OCI-LY7 (cell line): ENCODE measurements at regions not wholly inside any gene's neighbourhood (a gene's known extent, or its start where the extent isn't known, plus 50 kb on each side); places are given as distances from the start of the nearest gene placed in this dataset.

Experiments
- BruUV-seq: library from RNA; stranded (reverse); fragments of 400-500 nt; replicated peaks from 2 replicates; lab custom pipeline; 2021; lab: Mats Ljungman, UMichigan
- CTCF ChIA-PET: fragments of 300-600 bp; sonication (Branson Sonifier 250); formaldehyde crosslinking; loops from one replicate; lab custom pipeline; 2022; ENCODE audit warnings: antibody characterized with exemption; ENCODE audit not compliant: unreplicated experiment; lab: Charles Lee
- POLR2A ChIA-PET: fragments of 300-600 bp; sonication (Branson Sonifier 250); formaldehyde crosslinking; loops from one replicate; lab custom pipeline; 2022; ENCODE audit warnings: antibody characterized with exemption; lab: Charles Lee
- DNase-seq: peaks from one replicate; pipeline ENCODE4 v3.0.0-alpha.2; 2015; ENCODE audit warnings: low spot score
- H2AFZ ChIP-seq: fragments of 200-600 bp; sonication (generic), shearing (Covaris generic); 2 replicates; pipeline ENCODE4 v1.6.1; 2014; ENCODE audit warnings: mild to moderate bottlenecking, antibody characterized with exemption, low read length, moderate library complexity
- H3K27ac ChIP-seq: fragments of 200-600 bp; sonication (generic); 2 replicates; pipeline ENCODE4 v1.5.1; 2014; ENCODE audit warnings: mixed run types, low read depth, mild to moderate bottlenecking, moderate library complexity, low read length, inconsistent platforms; ENCODE audit not compliant: poor library complexity, severe bottlenecking
- H3K36me3 ChIP-seq: fragments of 200-600 bp; sonication (generic); 2 replicates; pipeline ENCODE4 v1.6.1; 2014; ENCODE audit warnings: mild to moderate bottlenecking, antibody characterized with exemption, low read length, moderate library complexity, mixed read lengths; ENCODE audit not compliant: insufficient read depth
- H3K4me1 ChIP-seq: fragments of 200-600 bp; sonication (generic); 2 replicates; pipeline ENCODE4 v1.5.1; 2014; ENCODE audit warnings: mild to moderate bottlenecking, low read length; ENCODE audit not compliant: insufficient read depth, poor library complexity, severe bottlenecking
- H3K4me2 ChIP-seq: fragments of 200-600 bp; sonication (generic); 2 replicates; pipeline ENCODE4 v1.6.1; 2014; ENCODE audit warnings: mild to moderate bottlenecking, low read length
- H3K4me3 ChIP-seq: fragments of 200-600 bp; sonication (generic); 2 replicates; pipeline ENCODE4 v1.5.1; 2014; ENCODE audit warnings: mild to moderate bottlenecking, low read depth, low read length; ENCODE audit not compliant: poor library complexity, severe bottlenecking
- H3K79me2 ChIP-seq: fragments of 200-600 bp; sonication (generic); 2 replicates; pipeline ENCODE4 v1.6.1; 2016; ENCODE audit warnings: low read depth, mild to moderate bottlenecking, low read length, moderate library complexity, mixed read lengths; ENCODE audit not compliant: insufficient read depth
- H3K9me2 ChIP-seq: fragments of 200-600 bp; sonication (generic); 2 replicates; pipeline ENCODE4 v1.6.1; 2016; ENCODE audit warnings: mild to moderate bottlenecking, low read length, mixed read lengths; ENCODE audit not compliant: insufficient read depth
- H3K9me3 ChIP-seq: fragments of 200-600 bp; sonication (generic); 2 replicates; pipeline ENCODE4 v1.6.1; 2014; ENCODE audit warnings: mild to moderate bottlenecking, mixed run types, low read length, mixed read lengths
- H4K20me1 ChIP-seq: fragments of 200-600 bp; sonication (generic); 2 replicates; pipeline ENCODE4 v1.6.1; 2014; ENCODE audit warnings: mild to moderate bottlenecking, antibody characterized with exemption, low read length, moderate library complexity, mixed read lengths; ENCODE audit not compliant: insufficient read depth
- EZH2phosphoT487 ChIP-seq: fragments of 200-600 bp; sonication (generic); IDR thresholded peaks from 2 replicates; pipeline ENCODE4 v1.6.1; 2018; ENCODE audit warnings: low read depth, borderline replicate concordance, mild to moderate bottlenecking, mixed run types, antibody characterized with exemption, low read length, moderate library complexity, mixed read lengths
- intact Hi-C: fragments of 100-400 bp; cut with micrococcal nuclease; formaldehyde crosslinking; loops from one replicate; pipeline ENCODE4 v1.10.0; 2022; ENCODE audit not compliant: unreplicated experiment
- TF ChIP-seq, protein P1 (sequence below): fragments of 200-600 bp; sonication (generic); conservative IDR thresholded peaks from 2 replicates; pipeline ENCODE4 v1.5.1; 2014; ENCODE audit warnings: mild to moderate bottlenecking, antibody characterized with exemption, low read length, moderate library complexity, mixed read lengths

- no peaks in the 10 kb centered on the region for H4K20me1 ChIP-seq
- H3K79me2 ChIP-seq = no peaks in the 10 kb centered on the region
- H3K4me2 ChIP-seq = no peak overlapping the region
- no peaks in the 10 kb centered on the region for H3K9me2 ChIP-seq
- H2AFZ ChIP-seq = no peak overlapping the region
- intact Hi-C loops = no loop called here
- no peaks in the 10 kb centered on the region for H3K36me3 ChIP-seq
- ChIA-PET CTCF (interaction anchor here (0.7 kb wide), 1 partner anchor 11 kb away, joined by 3 read pairs; no protein-coding TSS in a partner anchor), POLR2A (interaction anchor here (0.5 to 0.9 kb wide), 2 partner anchors 14 to 817 kb away, joined by 3 to 4 read pairs; no protein-coding TSS in a partner anchor)
- BruUV-seq = no TSS peak
- no peak for DNase-seq
- H3K4me1 ChIP-seq = no peaks in the 10 kb centered on the region
- no peak overlapping the region for H3K27ac ChIP-seq
- no peak for TF ChIP-seq EZH2phosphoT487
- TF ChIP-seq, protein P1, sequence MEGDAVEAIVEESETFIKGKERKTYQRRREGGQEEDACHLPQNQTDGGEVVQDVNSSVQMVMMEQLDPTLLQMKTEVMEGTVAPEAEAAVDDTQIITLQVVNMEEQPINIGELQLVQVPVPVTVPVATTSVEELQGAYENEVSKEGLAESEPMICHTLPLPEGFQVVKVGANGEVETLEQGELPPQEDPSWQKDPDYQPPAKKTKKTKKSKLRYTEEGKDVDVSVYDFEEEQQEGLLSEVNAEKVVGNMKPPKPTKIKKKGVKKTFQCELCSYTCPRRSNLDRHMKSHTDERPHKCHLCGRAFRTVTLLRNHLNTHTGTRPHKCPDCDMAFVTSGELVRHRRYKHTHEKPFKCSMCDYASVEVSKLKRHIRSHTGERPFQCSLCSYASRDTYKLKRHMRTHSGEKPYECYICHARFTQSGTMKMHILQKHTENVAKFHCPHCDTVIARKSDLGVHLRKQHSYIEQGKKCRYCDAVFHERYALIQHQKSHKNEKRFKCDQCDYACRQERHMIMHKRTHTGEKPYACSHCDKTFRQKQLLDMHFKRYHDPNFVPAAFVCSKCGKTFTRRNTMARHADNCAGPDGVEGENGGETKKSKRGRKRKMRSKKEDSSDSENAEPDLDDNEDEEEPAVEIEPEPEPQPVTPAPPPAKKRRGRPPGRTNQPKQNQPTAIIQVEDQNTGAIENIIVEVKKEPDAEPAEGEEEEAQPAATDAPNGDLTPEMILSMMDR = no peak
- H3K9me3 ChIP-seq = no peaks in the 10 kb centered on the region
- no peak overlapping the region for H3K4me3 ChIP-seq
These were observed 256.8 kb downstream of the VRK1 start for GRCh38 chr14:97053941-97054340.

DNA sequence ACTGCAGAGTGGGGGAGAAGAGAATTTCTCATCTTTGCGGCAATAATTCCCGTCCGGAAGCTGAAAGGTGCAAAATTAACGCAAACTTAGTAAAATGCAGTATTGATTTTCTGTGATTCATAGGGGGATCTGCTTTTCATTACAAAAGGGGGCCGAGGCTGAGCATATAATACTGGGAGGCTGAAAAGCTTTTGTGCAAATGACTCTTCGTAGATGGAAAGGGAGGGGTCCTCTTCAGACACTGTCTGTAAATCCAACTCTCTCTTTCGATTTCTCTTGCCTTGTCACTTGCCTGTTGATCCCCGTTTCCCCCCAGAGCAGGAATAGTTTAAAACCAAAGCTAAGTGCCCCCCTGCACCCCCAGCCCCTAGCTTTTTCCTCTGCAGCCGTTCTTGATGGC, 258.2 kb downstream of the VRK1 start:
- intact Hi-C loops = no loop called here
- no peak for DNase-seq
- Histone ChIP-seq H3K27ac (no peak overlapping the region), H3K4me1 (no peaks in the 10 kb centered on the region), H3K9me2 (no peaks in the 10 kb centered on the region), H3K4me3 (no peak overlapping the region), H3K4me2 (no peak overlapping the region), H4K20me1 (no peaks in the 10 kb centered on the region), H3K36me3 (no peaks in the 10 kb centered on the region), H3K79me2 (no peaks in the 10 kb centered on the region), H3K9me3 (no peaks in the 10 kb centered on the region), H2AFZ (no peak overlapping the region)
- POLR2A ChIA-PET = no interaction called here
- no peak for TF ChIP-seq EZH2phosphoT487
- TF ChIP-seq, protein P1 = no peak
- no TSS peak for BruUV-seq
- CTCF ChIA-PET = no interaction called here

DNA sequence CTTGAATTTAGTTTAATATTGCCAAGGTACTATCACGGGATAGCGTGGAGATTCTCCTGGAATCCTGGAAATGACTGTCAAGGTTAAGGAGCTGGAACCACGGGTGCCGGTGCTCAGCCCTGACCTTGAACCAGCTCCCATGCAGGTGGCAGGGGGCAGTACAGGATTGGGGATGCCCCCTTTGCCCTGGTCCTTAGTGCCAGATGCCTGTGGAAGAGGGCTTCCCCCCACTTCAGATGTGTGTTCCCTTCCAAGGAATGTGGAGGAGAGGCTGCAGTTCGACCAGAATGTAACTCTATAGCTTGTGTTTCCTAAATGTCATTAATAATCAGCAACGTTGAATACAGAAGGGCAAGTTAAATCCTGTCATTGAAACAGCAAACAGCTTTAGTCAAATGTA, 258.9 kb downstream of the VRK1 start:
- Histone ChIP-seq H3K9me3 (no peaks in the 10 kb centered on the region), H3K9me2 (no peaks in the 10 kb centered on the region), H3K27ac (no peak overlapping the region), H3K4me2 (no peak overlapping the region), H4K20me1 (no peaks in the 10 kb centered on the region), H2AFZ (no peak overlapping the region), H3K79me2 (no peaks in the 10 kb centered on the region), H3K36me3 (no peaks in the 10 kb centered on the region), H3K4me1 (no peaks in the 10 kb centered on the region), H3K4me3 (no peak overlapping the region)
- no peak for TF ChIP-seq EZH2phosphoT487
- TF ChIP-seq, protein P1 = no peak
- ChIA-PET POLR2A (no interaction called here), CTCF (interaction anchor here (0.5 kb wide), 1 partner anchor 10 kb away, joined by 22 read pairs; no protein-coding TSS in a partner anchor)
- intact Hi-C loops = no loop called here
- DNase-seq = no peak
- BruUV-seq = no TSS peak
